ENCODE measurements at regions not wholly inside any gene's neighbourhood (a gene's known extent, or its start where the extent isn't known, plus 50 kb on each side); places are given as distances from the start of the nearest gene placed in this dataset.

GRCh38 chr1:96002201-96002600 is 719.4 kb upstream of the PTBP2 start:
- no peak for DNase-seq (ENCODE audit: low spot score)

GRCh38 chr1:96002969-96003964 is 718.3 kb upstream of the PTBP2 start:
- no peak for DNase-seq (ENCODE audit: low spot score)

GRCh38 chr1:96009831-96010434 is 711.7 kb upstream of the PTBP2 start:
- DNase-seq (ENCODE audit: low spot score), result no peak

- DNase-seq (ENCODE audit: low spot score), result no peak
Observed at GRCh38 chr1:96011606-96012005, 710.0 kb upstream of the PTBP2 start.

- DNase-seq (ENCODE audit: low spot score), result no peak
Observed at GRCh38 chr1:96016219-96016618, 705.4 kb upstream of the PTBP2 start.

GRCh38 chr1:96020378-96020777 is 701.2 kb upstream of the PTBP2 start:
- no peak for DNase-seq (ENCODE audit: low spot score)

GRCh38 chr1:96025062-96025461 is 696.5 kb upstream of the PTBP2 start:
- DNase-seq (ENCODE audit: low spot score), result no peak

- DNase-seq (ENCODE audit: low spot score), result no peak
Observed at GRCh38 chr1:96028071-96028470, 693.5 kb upstream of the PTBP2 start.

- no peak for DNase-seq (ENCODE audit: low spot score)
Observed at GRCh38 chr1:96030312-96030711, 691.3 kb upstream of the PTBP2 start.

GRCh38 chr1:96034006-96034405 is 687.6 kb upstream of the PTBP2 start:
- no peak for DNase-seq (ENCODE audit: low spot score)

GRCh38 chr1:96036763-96037162 is 684.8 kb upstream of the PTBP2 start:
- DNase-seq (ENCODE audit: low spot score), result no peak

GRCh38 chr1:96038636-96039035 is 682.9 kb upstream of the PTBP2 start:
- no peak for DNase-seq (ENCODE audit: low spot score)

- no peak for DNase-seq (ENCODE audit: low spot score)
Observed at GRCh38 chr1:96039910-96040309, 681.7 kb upstream of the PTBP2 start.

GRCh38 chr1:96041470-96041869 is 680.1 kb upstream of the PTBP2 start:
- DNase-seq (ENCODE audit: low spot score), result no peak

GRCh38 chr1:96048572-96049212 is 672.9 kb upstream of the PTBP2 start:
- no peak for DNase-seq (ENCODE audit: low spot score)

GRCh38 chr1:96049759-96050409 is 671.7 kb upstream of the PTBP2 start:
- DNase-seq (ENCODE audit: low spot score), result no peak

GRCh38 chr1:96059276-96059675 is 662.3 kb upstream of the PTBP2 start:
- DNase-seq (ENCODE audit: low spot score), result no peak

GRCh38 chr1:96059736-96060135 is 661.8 kb upstream of the PTBP2 start:
- no peak for DNase-seq (ENCODE audit: low spot score)

- no peak for DNase-seq (ENCODE audit: low spot score)
Observed at GRCh38 chr1:96060621-96061020, 661.0 kb upstream of the PTBP2 start.

- no peak for DNase-seq (ENCODE audit: low spot score)
Observed at GRCh38 chr1:96072021-96072420, 649.6 kb upstream of the PTBP2 start.

- DNase-seq (ENCODE audit: low spot score), result no peak
Observed at GRCh38 chr1:96073100-96073499, 648.5 kb upstream of the PTBP2 start.

GRCh38 chr1:96074422-96074821 is 647.2 kb upstream of the PTBP2 start:
- no peak for DNase-seq (ENCODE audit: low spot score)

Data from RKO (cell line).